Gastroesophageal sphincter (tissue), 4 donors: ENCODE measurements at regions not wholly inside any gene's neighbourhood (a gene's known extent, or its start where the extent isn't known, plus 50 kb on each side); places are given as distances from the start of the nearest gene placed in this dataset.

ENCODE experiments used
- ATAC-seq: fragments of 150-250 bp; one replicate; pipeline ENCODE4 v1.9.1; 2016; ENCODE audit warnings: mild to moderate bottlenecking, moderate library complexity
- H3K27ac ChIP-seq, 4 donors: fragments of 200-600 bp; sonication (generic) in 3 of 4; 1 replicate in 3 of 4; 2 replicates in 1 of 4; pipeline ENCODE4 v1.5.1; 2016 to 2019
- H3K27me3 ChIP-seq: fragments of 200-600 bp; sonication (generic); one replicate; pipeline ENCODE4 v1.5.1; 2019
- H3K36me3 ChIP-seq, 2 donors: fragments of 200-600 bp; sonication (generic); one replicate each; pipeline ENCODE4 v1.5.1; 2019; ENCODE audit warnings: control low read depth in 1 of 2
- H3K4me1 ChIP-seq, 3 donors: fragments of 200-600 bp; sonication (generic); 1 replicate in 2 of 3; 2 replicates in 1 of 3; pipeline ENCODE4 v1.5.1; 2016 to 2019; ENCODE audit warnings: control low read depth in 2 of 3
- H3K4me3 ChIP-seq, 2 donors: fragments of 200-600 bp; sonication (generic); one replicate each; pipeline ENCODE4 v1.5.1; 2019; ENCODE audit warnings: mild to moderate bottlenecking in 1 of 2, moderate library complexity in 1 of 2
- H3K9me3 ChIP-seq, 3 donors: fragments of 200-600 bp; sonication (generic); one replicate each; pipeline ENCODE4 v1.5.1; 2017 to 2019; ENCODE audit warnings: control low read depth in 2 of 3
- CTCF ChIP-seq, 4 experiments: fragments of 200-600 bp in 2 of 4; fragments of 450-650 bp in 2 of 4; sonication (generic) in 1 of 4; IDR thresholded peaks; one replicate each; pipeline ENCODE4 v1.5.1; 2017 to 2019; ENCODE audit warnings: antibody characterized with exemption in 4 of 4, mild to moderate bottlenecking in 2 of 4, moderate library complexity in 2 of 4
- EP300 ChIP-seq: sonication (generic); formaldehyde crosslinking; IDR thresholded peaks from one replicate; pipeline ENCODE4 v1.6.1; 2017; ENCODE audit warnings: antibody characterized with exemption, mild to moderate bottlenecking
- POLR2A ChIP-seq, 2 donors: fragments of 450-650 bp; IDR thresholded peaks; one replicate each; pipeline ENCODE4 v1.6.1; 2017; ENCODE audit warnings: antibody characterized with exemption in 2 of 2, mild to moderate bottlenecking in 2 of 2, moderate library complexity in 1 of 2
- POLR2AphosphoS5 ChIP-seq: sonication (generic); formaldehyde crosslinking; IDR thresholded peaks from one replicate; pipeline ENCODE4 v1.6.1; 2017; ENCODE audit warnings: antibody characterized with exemption
- WGBS, 2 donors: methylation state at CpG; one replicate each; pipeline ENCODE4 v1.1.5; 2018; ENCODE audit warnings: low coverage in 1 of 2; 5-methylcytosine and 5-hydroxymethylcytosine counted together

- Histone ChIP-seq H3K36me3 (no peaks in the 10 kb centered on the region), H3K27me3 (no peaks in the 10 kb centered on the region), H3K4me1 (no peaks in the 10 kb centered on the region), H3K4me3 (no peak overlapping the region), H3K27ac (no peak overlapping the region), H3K9me3 (no peaks in the 10 kb centered on the region)
- TF ChIP-seq EP300: no peak
- TF ChIP-seq POLR2A (IDR thresholded peaks at IDR 0.05): no peak
- no peak for TF ChIP-seq CTCF (IDR thresholded peaks at IDR 0.05)
- TF ChIP-seq POLR2AphosphoS5: no peak
- no peak for ATAC-seq
- WGBS, 2 donors: 89 to 100% methylated on average over 1 of the region's 1 CpG
These were observed 53.8 kb upstream of the RANBP3L start for GRCh38 chr5:36355516-36355915.

GRCh38 chr5:36356915-36357314 is 55.2 kb upstream of the RANBP3L start:
- Histone ChIP-seq H3K36me3 (no peaks in the 10 kb centered on the region), H3K4me3 (no peak overlapping the region), H3K27me3 (no peaks in the 10 kb centered on the region), H3K27ac (no peak overlapping the region), H3K4me1 (no peaks in the 10 kb centered on the region), H3K9me3 (no peaks in the 10 kb centered on the region)
- TF ChIP-seq POLR2A (IDR thresholded peaks at IDR 0.05) (no peak), POLR2AphosphoS5 (no peak), EP300 (no peak), CTCF (IDR thresholded peaks at IDR 0.05) (no peak)
- 50 to 87% methylated on average over 1 to 2 of the region's 2 CpGs for WGBS, 2 donors
- no peak for ATAC-seq

GRCh38 chr5:36357391-36357975 is 55.8 kb upstream of the RANBP3L start:
- TF ChIP-seq POLR2AphosphoS5 (no peak), CTCF (IDR thresholded peaks at IDR 0.05) (no peak), EP300 (no peak), POLR2A (IDR thresholded peaks at IDR 0.05) (no peak)

GRCh38 chr5:36359267-36359666 is 57.6 kb upstream of the RANBP3L start:
- Histone ChIP-seq H3K36me3 (no peaks in the 10 kb centered on the region), H3K9me3 (no peaks in the 10 kb centered on the region), H3K27ac (no peak overlapping the region), H3K27me3 (no peaks in the 10 kb centered on the region), H3K4me3 (no peak overlapping the region), H3K4me1 (no peaks in the 10 kb centered on the region)
- 66 to 71% methylated on average over 5 to 6 of the region's 6 CpGs for WGBS, 2 donors
- no peak for TF ChIP-seq EP300
- no peak for TF ChIP-seq POLR2AphosphoS5
- no peak for TF ChIP-seq CTCF (IDR thresholded peaks at IDR 0.05)
- no peak for TF ChIP-seq POLR2A (IDR thresholded peaks at IDR 0.05)
- ATAC-seq: peak; percentile 53

More at GRCh38 chr5:36357391-36357975, 55.8 kb upstream of the RANBP3L start:
- Histone ChIP-seq H3K4me3 (no peak overlapping the region), H3K27ac (no peak overlapping the region), H3K4me1 (no peaks in the 10 kb centered on the region), H3K27me3 (no peaks in the 10 kb centered on the region), H3K9me3 (no peaks in the 10 kb centered on the region), H3K36me3 (no peaks in the 10 kb centered on the region)
- no peak for ATAC-seq
- 26 to 63% methylated on average over 1 to 4 of the region's 5 CpGs for WGBS, 2 donors

- Histone ChIP-seq H3K27me3 (no peaks in the 10 kb centered on the region), H3K4me3 (no peak overlapping the region), H3K36me3 (no peaks in the 10 kb centered on the region), H3K9me3 (no peaks in the 10 kb centered on the region), H3K4me1 (no peaks in the 10 kb centered on the region), H3K27ac (no peak overlapping the region)
- ATAC-seq: no peak
- WGBS, 2 donors: 69 to 75% methylated on average over 1 of the region's 1 CpG
- no peak for TF ChIP-seq CTCF (IDR thresholded peaks at IDR 0.05)
- TF ChIP-seq POLR2A (IDR thresholded peaks at IDR 0.05): no peak
- TF ChIP-seq EP300: no peak
- no peak for TF ChIP-seq POLR2AphosphoS5
These were observed 58.6 kb upstream of the RANBP3L start for GRCh38 chr5:36360307-36360706.
